ENCODE measurements at regions not wholly inside any gene's neighbourhood (a gene's known extent, or its start where the extent isn't known, plus 50 kb on each side); places are given as distances from the start of the nearest gene placed in this dataset.

DNA sequence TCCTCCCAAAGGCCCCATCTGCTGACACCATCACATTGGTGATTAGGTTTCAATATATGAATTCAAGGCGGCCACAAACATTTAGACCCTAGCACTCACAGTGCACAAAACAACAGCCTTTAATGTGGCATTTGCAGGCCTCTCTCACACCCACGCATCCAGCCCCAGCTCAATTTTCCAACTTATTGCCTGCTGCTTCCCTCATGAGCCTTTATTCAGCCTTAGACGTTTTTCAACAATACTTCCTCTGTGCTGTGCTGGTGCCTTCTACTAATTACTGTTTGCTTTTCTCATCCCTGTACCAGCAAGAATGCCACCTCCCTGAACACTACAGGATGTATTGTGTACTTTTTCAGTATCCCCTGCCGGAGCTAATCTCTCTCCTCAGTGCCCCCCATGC lies 334.6 kb downstream of the GABRB3 start:
- no peak for ATAC-seq
- H3K9me3 Mint-ChIP-seq (ENCODE audit: low read depth) = peaks cover 25% of the 10 kb centered on the region
- CTCF ChIA-PET = no interaction called here

DNA sequence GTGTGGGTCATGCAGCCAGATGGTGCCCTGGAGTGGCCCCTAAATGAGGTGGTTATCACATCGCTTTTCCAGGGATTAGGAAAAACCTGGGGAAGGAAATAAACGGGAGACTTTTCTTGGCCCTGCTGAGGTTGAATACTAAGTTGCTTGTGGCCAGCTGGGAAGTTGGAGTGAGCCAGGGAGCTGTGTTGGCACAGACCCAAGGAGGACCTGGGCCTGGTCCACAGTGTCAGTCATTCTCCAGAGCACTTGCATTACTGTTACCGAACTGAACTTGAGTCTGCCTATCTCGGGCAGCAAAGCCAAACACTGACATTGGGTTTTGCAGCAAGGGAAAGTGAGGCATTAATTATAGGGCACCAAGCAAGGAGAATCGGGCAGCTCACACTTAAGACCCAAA lies 339.0 kb downstream of the GABRB3 start:
- DNase-seq = no peak
- Mint-ChIP-seq H3K27ac (no peak overlapping the region), H3K4me1 (no peaks in the 10 kb centered on the region), H3K27me3 (no peaks in the 10 kb centered on the region), H3K4me3 (no peak overlapping the region), H3K9me3 (ENCODE audit: low read depth) (peaks cover 10% of the 10 kb centered on the region), H3K36me3 (ENCODE audit: low read depth) (no peaks in the 10 kb centered on the region)
- intact Hi-C loops (cut with DNase I, micrococcal nuclease) = no loop called here
- ChIA-PET POLR2A (no interaction called here), CTCF (no interaction called here)
- ATAC-seq = no peak

More for the DNA sequence above, 334.6 kb downstream of the GABRB3 start:
- DNase-seq = no peak
- H3K27ac Mint-ChIP-seq = no peak overlapping the region
- no peaks in the 10 kb centered on the region for H3K27me3 Mint-ChIP-seq
- no peaks in the 10 kb centered on the region for H3K36me3 Mint-ChIP-seq (ENCODE audit: low read depth)
- H3K4me3 Mint-ChIP-seq = no peak overlapping the region
- intact Hi-C loops (cut with DNase I, micrococcal nuclease) = no loop called here
- no peaks in the 10 kb centered on the region for H3K4me1 Mint-ChIP-seq
- POLR2A ChIA-PET = no interaction called here

DNA sequence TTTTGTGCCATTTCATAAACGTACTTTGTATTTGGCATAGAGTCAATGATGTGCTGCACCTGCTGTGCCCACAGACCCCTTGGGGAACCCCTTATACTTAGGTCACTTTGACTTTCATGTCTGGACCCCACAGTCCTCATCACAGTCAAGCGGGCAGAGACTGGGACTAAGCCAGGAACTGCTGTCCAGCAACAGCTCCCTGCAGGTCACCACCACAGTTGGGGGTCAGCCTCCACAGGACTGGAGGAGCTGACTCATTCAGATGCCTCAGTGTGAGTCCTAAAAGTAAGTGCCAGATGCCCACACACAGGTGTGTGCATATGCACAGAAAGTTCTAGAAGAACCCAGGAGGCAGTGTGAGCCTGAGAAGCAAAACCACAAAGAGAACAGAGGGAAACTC lies 339.8 kb downstream of the GABRB3 start:
- POLR2A ChIA-PET = no interaction called here
- no peak overlapping the region for H3K27ac Mint-ChIP-seq
- ATAC-seq = no peak
- H3K36me3 Mint-ChIP-seq (ENCODE audit: low read depth) = no peaks in the 10 kb centered on the region
- no peak overlapping the region for H3K4me3 Mint-ChIP-seq
- H3K27me3 Mint-ChIP-seq = no peaks in the 10 kb centered on the region
- CTCF ChIA-PET = no interaction called here
- H3K4me1 Mint-ChIP-seq = no peaks in the 10 kb centered on the region
- intact Hi-C loops (cut with DNase I, micrococcal nuclease) = no loop called here
- no peak for DNase-seq
- peaks cover 12% of the 10 kb centered on the region for H3K9me3 Mint-ChIP-seq (ENCODE audit: low read depth)

DNA sequence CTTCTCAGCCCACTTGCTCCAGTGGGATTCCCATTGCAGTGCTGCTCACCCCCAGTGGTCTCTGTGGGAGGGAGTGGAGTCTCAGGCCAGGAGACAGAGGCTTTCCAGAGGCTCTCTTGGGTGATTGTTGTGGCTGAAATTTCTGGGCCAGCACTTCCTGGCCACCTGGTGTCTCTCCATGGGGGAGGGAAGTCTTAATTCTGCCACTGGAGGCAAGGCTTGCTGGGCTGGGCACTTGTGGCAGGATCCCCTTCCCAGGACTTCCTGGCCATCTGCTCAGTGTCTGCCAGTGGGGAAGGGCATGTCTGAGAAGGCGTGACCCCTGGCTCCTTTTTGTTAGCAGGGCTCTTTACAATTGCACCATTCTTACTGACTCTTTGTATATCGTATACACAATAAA lies 351.8 kb downstream of the GABRB3 start:
- peaks cover 16% of the 10 kb centered on the region for H3K9me3 Mint-ChIP-seq (ENCODE audit: low read depth)
- no peaks in the 10 kb centered on the region for H3K36me3 Mint-ChIP-seq (ENCODE audit: low read depth)
- intact Hi-C loops (cut with DNase I, micrococcal nuclease) = no loop called here
- H3K27me3 Mint-ChIP-seq = no peaks in the 10 kb centered on the region
- no peak overlapping the region for H3K27ac Mint-ChIP-seq
- POLR2A ChIA-PET = no interaction called here
- H3K4me1 Mint-ChIP-seq = no peaks in the 10 kb centered on the region
- ATAC-seq (no peak), DNase-seq (no peak)
- CTCF ChIA-PET = no interaction called here
- no peak overlapping the region for H3K4me3 Mint-ChIP-seq

DNA sequence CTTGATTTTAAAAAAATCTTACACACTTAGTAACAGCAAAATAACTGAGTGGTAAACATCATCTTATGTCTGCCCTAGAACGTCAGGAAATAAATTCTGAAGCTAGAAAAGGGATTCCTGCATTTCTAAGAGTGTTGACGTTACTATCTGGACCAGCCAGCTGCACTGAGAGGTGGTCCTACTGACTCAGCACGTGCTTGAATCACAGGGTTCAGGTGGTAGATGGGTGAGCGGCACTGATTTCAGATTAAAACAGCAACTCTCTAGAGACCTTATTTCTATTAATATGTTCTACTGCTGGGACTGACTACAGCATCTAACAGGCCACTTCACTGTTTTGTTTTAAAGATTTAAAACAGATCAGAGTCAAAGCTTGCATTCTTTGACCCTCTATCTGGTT lies 377.2 kb downstream of the GABRB3 start:
- Mint-ChIP-seq H3K4me1 (no peaks in the 10 kb centered on the region), H3K36me3 (ENCODE audit: low read depth) (no peaks in the 10 kb centered on the region), H3K27ac (no peak overlapping the region), H3K27me3 (no peaks in the 10 kb centered on the region), H3K4me3 (no peak overlapping the region), H3K9me3 (ENCODE audit: low read depth) (no peaks in the 10 kb centered on the region)
- CTCF ChIA-PET = no interaction called here
- ATAC-seq (no peak), DNase-seq (no peak)
- intact Hi-C loops (cut with DNase I, micrococcal nuclease) = no loop called here
- POLR2A ChIA-PET = no interaction called here

DNA sequence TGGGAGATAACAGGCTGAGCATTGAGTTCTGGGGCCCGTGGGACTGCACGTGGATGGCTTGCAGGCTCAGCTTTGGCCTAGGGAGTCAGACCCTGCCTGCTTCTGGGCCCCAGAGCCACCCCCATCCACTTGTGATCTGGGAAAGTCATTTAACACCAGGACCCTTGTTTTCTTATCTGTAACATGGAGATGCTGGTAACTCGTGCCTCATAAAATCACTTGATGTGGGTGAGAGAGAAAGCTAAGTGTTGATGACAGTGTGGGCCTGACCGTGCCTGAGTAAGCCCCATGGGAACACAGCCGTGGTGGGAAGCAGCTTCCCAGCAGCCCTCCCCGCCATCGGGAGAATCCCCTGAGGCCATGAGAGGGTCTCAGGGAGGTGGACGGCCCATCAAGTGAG lies 378.1 kb downstream of the GABRB3 start:
- POLR2A ChIA-PET = no interaction called here
- CTCF ChIA-PET = interaction anchor here (0.7 kb wide), 1 partner anchor 69 kb away, joined by 3 read pairs; no protein-coding TSS in a partner anchor
- H3K27ac Mint-ChIP-seq = no peak overlapping the region
- H3K4me3 Mint-ChIP-seq = no peak overlapping the region
- H3K36me3 Mint-ChIP-seq (ENCODE audit: low read depth) = no peaks in the 10 kb centered on the region
- no peaks in the 10 kb centered on the region for H3K27me3 Mint-ChIP-seq
- peaks cover 3% of the 10 kb centered on the region for H3K9me3 Mint-ChIP-seq (ENCODE audit: low read depth)
- DNase-seq = no peak
- intact Hi-C loops (cut with DNase I, micrococcal nuclease) = no loop called here
- no peaks in the 10 kb centered on the region for H3K4me1 Mint-ChIP-seq
- ATAC-seq = no peak

DNA sequence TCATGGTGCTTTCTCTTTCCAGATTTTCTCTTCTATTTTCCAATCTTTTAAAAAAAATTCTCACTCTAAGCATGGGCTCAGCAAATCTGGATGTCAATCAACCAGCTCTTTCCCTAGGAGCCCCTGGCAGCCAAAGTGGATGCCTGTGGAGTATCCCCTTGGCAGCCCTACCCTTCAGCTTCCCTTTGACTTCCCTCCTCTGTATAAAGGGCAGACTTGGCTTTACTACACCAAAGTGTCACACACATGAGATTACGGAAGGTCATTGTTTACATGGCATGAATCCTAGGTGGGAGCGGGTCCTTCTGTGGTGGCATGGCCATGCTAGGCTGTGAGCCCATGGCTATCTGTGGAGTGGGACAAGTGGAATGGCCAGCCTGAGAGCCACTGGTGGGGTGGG lies 379.9 kb downstream of the GABRB3 start:
- intact Hi-C loops (cut with DNase I, micrococcal nuclease) = no loop called here
- Mint-ChIP-seq H3K27ac (no peak overlapping the region), H3K4me3 (no peak overlapping the region), H3K9me3 (ENCODE audit: low read depth) (peaks cover 3% of the 10 kb centered on the region), H3K4me1 (no peaks in the 10 kb centered on the region), H3K36me3 (ENCODE audit: low read depth) (peaks cover 1% of the 10 kb centered on the region), H3K27me3 (no peaks in the 10 kb centered on the region)
- DNase-seq (no peak), ATAC-seq (no peak)
- ChIA-PET CTCF (no interaction called here), POLR2A (no interaction called here)

DNA sequence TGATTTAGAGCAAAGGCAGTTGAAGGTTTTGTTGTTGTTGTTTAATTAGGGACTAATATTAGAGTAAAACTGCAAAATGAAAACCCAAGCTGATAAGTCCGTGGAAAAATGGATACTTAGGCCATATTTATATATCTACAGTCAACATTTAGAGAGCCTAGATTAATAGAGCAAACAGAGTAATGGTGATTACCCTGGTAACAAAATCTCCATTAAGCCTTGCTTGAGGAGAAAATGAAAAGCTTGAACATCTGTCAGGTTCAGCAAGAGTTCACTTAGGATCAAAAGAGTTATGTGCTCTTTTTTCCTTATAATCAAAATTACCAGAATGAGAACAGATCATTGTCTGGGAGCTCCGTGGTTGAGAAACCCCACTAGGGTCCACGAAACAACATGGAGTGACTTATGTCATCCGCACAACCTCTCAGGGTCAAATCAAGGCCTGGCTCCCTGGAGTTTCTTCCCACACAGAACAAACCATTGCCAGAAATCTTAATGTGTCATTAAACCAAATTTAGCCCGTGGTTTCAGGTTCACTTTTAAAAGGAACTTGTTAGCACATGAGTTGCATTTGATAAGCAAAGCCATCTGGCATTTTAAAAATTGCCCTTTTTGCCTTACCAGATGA lies 381.2 kb downstream of the GABRB3 start:
- DNase-seq = no peak
- intact Hi-C loops (cut with DNase I, micrococcal nuclease) = no loop called here
- Mint-ChIP-seq H3K27ac (no peak overlapping the region), H3K4me1 (no peaks in the 10 kb centered on the region), H3K9me3 (ENCODE audit: low read depth) (peaks cover 5% of the 10 kb centered on the region), H3K4me3 (no peak overlapping the region), H3K27me3 (no peaks in the 10 kb centered on the region), H3K36me3 (ENCODE audit: low read depth) (peaks cover 1% of the 10 kb centered on the region)
- ATAC-seq = no peak
- POLR2A ChIA-PET = no interaction called here
- CTCF ChIA-PET = no interaction called here

DNA sequence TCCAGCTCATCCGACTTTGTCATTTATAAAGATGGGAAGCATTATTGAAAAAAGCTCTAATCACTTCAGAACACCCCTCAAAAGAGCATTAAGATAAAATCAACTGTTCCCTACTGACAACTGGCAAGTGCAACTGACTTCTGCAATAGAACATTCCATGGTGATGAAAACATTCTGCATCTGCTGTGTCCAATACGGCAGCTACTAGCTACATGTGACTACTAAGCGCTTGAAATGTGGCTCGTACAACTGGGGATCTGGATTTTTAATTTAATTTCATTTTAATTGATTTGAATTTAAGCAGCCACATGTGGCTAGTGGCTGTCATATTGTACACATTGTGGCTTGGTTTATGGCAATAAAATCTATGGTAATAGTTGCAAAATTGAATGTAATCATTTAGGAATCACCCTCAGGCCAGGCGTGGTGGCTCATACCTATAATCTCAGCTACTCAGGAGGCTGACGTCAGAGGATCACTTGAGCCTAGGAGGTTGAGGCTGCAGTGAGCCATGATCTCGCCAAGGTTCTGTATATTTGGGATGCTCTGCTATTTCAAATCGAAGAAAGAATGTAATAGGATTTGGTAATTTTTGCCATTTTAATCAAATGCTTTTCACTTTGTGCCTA lies 390.3 kb downstream of the GABRB3 start:
- ChIA-PET POLR2A (no interaction called here), CTCF (no interaction called here)
- H3K9me3 Mint-ChIP-seq (ENCODE audit: low read depth) = peaks cover 7% of the 10 kb centered on the region
- no peaks in the 10 kb centered on the region for H3K4me1 Mint-ChIP-seq
- H3K4me3 Mint-ChIP-seq = no peak overlapping the region
- DNase-seq = no peak
- intact Hi-C loops (cut with DNase I, micrococcal nuclease) = no loop called here
- ATAC-seq = no peak
- no peak overlapping the region for H3K27ac Mint-ChIP-seq
- H3K27me3 Mint-ChIP-seq = no peaks in the 10 kb centered on the region
- H3K36me3 Mint-ChIP-seq (ENCODE audit: low read depth) = no peaks in the 10 kb centered on the region

DNA sequence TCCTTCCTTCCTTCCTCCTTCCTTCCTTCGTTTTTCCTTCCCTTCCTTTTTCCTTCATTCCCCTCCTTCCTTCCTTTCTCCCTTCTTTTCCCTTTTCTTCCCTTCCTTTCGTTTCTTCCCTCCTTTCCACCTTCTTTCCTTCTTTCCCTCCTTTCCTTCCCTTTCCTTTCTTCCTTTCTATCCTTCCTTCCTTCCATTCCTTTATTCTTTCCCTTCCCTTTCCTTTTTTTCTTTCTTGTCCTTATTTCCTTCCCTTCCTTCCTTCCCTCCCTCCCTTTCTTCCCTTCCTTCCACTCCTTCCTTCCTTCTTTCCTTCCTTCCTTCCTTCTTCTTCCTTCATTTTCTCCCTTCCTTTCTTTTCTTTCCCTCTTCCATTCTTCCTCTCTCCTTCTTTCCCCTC lies 394.6 kb downstream of the GABRB3 start:
- H3K4me1 Mint-ChIP-seq = no peaks in the 10 kb centered on the region
- CTCF ChIA-PET = no interaction called here
- H3K36me3 Mint-ChIP-seq (ENCODE audit: low read depth) = no peaks in the 10 kb centered on the region
- no peak for ATAC-seq
- H3K9me3 Mint-ChIP-seq (ENCODE audit: low read depth) = peaks cover 17% of the 10 kb centered on the region
- no peaks in the 10 kb centered on the region for H3K27me3 Mint-ChIP-seq
- intact Hi-C loops (cut with DNase I, micrococcal nuclease) = no loop called here
- no peak for DNase-seq
- H3K4me3 Mint-ChIP-seq = no peak overlapping the region
- POLR2A ChIA-PET = no interaction called here
- no peak overlapping the region for H3K27ac Mint-ChIP-seq

DNA sequence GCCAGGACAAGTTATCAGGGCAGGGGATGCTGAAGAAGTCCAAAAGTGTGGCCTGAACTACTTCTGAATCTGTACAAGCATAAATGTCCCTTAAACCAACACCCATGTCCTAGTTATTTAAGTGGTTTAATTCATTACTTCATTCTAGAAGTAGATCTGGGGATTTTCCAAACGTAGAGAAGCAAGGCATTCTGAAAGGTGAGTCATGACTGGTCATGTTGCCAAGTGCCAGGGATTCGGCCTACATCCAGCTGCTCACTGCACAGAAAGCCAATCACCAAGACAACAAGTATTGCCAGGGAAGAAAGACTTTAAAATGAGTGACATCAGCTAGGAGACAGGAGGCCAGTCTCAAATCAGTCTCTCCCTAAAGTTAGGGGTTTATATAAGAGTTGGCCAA lies 396.6 kb downstream of the GABRB3 start:
- DNase-seq = no peak
- Mint-ChIP-seq H3K9me3 (ENCODE audit: low read depth) (peaks cover 23% of the 10 kb centered on the region), H3K27me3 (no peaks in the 10 kb centered on the region), H3K36me3 (ENCODE audit: low read depth) (no peaks in the 10 kb centered on the region), H3K4me3 (no peak overlapping the region), H3K27ac (no peak overlapping the region), H3K4me1 (no peaks in the 10 kb centered on the region)
- intact Hi-C loops (cut with DNase I, micrococcal nuclease) = no loop called here
- ChIA-PET POLR2A (no interaction called here), CTCF (no interaction called here)
- ATAC-seq = no peak

DNA sequence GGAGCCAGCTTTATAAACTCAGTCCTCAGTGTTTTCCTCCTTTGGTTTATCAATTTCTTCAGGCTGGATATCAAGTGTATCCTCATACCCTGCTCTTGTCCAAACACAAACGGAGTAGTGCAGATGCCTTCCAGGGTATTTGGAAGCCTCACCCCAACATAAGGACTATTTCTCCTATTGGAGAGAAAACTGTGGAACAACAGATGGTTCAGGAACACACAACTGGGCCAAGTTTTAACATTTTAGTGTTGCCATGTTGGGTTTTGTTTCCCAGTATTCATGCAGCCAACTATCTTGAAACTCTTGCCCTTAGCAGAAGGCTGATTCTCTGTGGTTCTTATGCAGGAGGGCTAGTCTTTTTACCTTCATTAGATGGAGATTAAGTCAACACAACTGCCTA lies 398.1 kb downstream of the GABRB3 start:
- no peak for ATAC-seq
- Mint-ChIP-seq H3K9me3 (ENCODE audit: low read depth) (peaks cover 23% of the 10 kb centered on the region), H3K27me3 (no peaks in the 10 kb centered on the region), H3K36me3 (ENCODE audit: low read depth) (no peaks in the 10 kb centered on the region), H3K27ac (no peak overlapping the region), H3K4me1 (no peaks in the 10 kb centered on the region), H3K4me3 (no peak overlapping the region)
- no peak for DNase-seq
- ChIA-PET POLR2A (no interaction called here), CTCF (no interaction called here)
- intact Hi-C loops (cut with DNase I, micrococcal nuclease) = no loop called here

DNA sequence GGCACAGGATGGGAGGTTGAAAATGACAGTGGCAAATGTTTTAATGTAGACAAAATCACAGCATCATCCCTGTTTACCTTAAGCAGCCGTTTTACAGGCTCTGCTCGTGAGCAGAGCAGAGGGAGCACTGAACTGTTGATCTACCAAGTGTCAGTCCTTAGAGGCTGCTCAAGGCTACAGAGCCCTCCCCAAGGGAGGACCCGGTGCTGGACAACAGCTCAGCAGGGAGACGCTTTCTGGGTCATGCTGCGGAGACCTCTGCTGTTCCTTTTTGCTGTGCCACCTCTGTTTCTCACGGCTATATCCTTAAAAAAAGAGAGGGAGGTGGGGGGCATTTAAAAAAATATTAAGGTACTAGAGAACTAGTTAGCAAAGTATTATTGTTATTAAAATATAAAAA lies 400.2 kb downstream of the GABRB3 start:
- DNase-seq (no peak), ATAC-seq (no peak)
- Mint-ChIP-seq H3K9me3 (ENCODE audit: low read depth) (peaks cover 19% of the 10 kb centered on the region), H3K4me1 (no peaks in the 10 kb centered on the region), H3K4me3 (no peak overlapping the region), H3K27ac (no peak overlapping the region), H3K36me3 (ENCODE audit: low read depth) (no peaks in the 10 kb centered on the region), H3K27me3 (no peaks in the 10 kb centered on the region)
- CTCF ChIA-PET = no interaction called here
- POLR2A ChIA-PET = no interaction called here
- intact Hi-C loops (cut with DNase I, micrococcal nuclease) = no loop called here

Measured in activated CD4-positive, alpha-beta T cell treated with anti-CD3 and anti-CD28 coated beads for 36 hours (primary cell).